ENCODE measurements at regions not wholly inside any gene's neighbourhood (a gene's known extent, or its start where the extent isn't known, plus 50 kb on each side); places are given as distances from the start of the nearest gene placed in this dataset.

DNA sequence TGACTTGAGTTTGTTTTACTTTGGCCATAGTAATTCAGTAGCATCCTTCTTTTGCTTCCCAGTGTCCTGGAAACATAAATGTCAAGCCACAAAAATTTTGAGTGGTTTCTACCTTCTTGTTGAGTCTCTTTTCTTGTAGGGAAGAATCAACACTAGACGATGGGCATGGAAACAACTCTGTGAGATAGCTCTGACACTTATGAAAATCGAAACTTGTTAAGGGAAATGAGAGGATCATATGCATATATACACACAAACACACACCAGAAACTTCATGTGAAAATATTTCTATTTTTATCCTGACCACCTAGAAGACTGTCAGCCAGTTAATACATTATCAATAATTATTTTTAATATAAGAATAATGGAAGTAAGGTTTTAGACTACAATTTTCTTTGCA is 1247.3 kb upstream of the FLRT2 start:
- no peak overlapping the region for H3K4me3 Mint-ChIP-seq
- H3K27ac Mint-ChIP-seq, result no peak overlapping the region
- H3K9me3 Mint-ChIP-seq, result no peaks in the 10 kb centered on the region

GRCh38 chr14:84288781-84289180 is 1241.2 kb upstream of the FLRT2 start:
- H3K27me3 Mint-ChIP-seq (ENCODE audit: low read depth), result no peaks in the 10 kb centered on the region
- H3K9me3 Mint-ChIP-seq, result no peaks in the 10 kb centered on the region
- H3K27ac Mint-ChIP-seq, result no peak overlapping the region
- no peak overlapping the region for H3K4me3 Mint-ChIP-seq
- no peak for TF ChIP-seq CTCF (IDR thresholded peaks at IDR 0.05; ENCODE audit: unreplicated experiment in 3 of 3)
- H3K4me1 Mint-ChIP-seq, result no peaks in the 10 kb centered on the region
- H3K36me3 Mint-ChIP-seq (ENCODE audit: low read depth), result no peaks in the 10 kb centered on the region

More for the DNA sequence above, 1247.3 kb upstream of the FLRT2 start:
- Mint-ChIP-seq H3K27me3 (ENCODE audit: low read depth) (peaks cover 7% of the 10 kb centered on the region), H3K36me3 (ENCODE audit: low read depth) (no peaks in the 10 kb centered on the region), H3K4me1 (no peaks in the 10 kb centered on the region)
- TF ChIP-seq CTCF (IDR thresholded peaks at IDR 0.05; ENCODE audit: unreplicated experiment in 3 of 3), result no peak

DNA sequence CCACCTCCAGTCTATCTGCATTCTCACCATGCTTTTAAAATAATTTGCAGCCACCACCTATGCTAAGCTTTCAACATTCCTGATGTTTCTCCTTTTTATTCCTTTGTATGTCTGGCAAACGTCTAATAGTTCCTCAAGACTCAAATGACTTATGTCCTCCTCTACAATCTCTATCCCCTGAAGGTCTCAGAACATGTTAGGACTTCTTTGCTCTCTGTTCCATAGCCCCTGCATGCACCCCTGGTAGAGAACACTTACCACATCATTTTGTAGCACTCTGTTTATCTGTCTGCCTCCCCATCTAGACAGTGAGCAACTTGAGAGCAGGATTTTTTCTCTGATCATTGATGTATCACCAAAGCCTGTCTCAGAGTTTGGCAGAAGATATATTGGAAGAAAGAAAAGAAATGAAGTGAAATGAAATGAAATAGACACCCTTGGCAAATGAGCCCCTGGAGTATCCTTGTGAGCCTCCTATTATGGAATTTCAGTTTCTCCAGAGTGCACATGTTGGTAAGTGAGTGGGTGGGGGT is 1231.2 kb upstream of the FLRT2 start:
- Mint-ChIP-seq H3K36me3 (ENCODE audit: low read depth) (no peaks in the 10 kb centered on the region), H3K27me3 (ENCODE audit: low read depth) (no peaks in the 10 kb centered on the region), H3K4me1 (peaks cover 12% of the 10 kb centered on the region), H3K27ac (peak overlapping the region in 1 of 3 experiments; percentile 9), H3K4me3 (no peak overlapping the region), H3K9me3 (peaks cover 3% of the 10 kb centered on the region)
- TF ChIP-seq CTCF (IDR thresholded peaks at IDR 0.05; ENCODE audit: unreplicated experiment in 3 of 3), result no peak

DNA sequence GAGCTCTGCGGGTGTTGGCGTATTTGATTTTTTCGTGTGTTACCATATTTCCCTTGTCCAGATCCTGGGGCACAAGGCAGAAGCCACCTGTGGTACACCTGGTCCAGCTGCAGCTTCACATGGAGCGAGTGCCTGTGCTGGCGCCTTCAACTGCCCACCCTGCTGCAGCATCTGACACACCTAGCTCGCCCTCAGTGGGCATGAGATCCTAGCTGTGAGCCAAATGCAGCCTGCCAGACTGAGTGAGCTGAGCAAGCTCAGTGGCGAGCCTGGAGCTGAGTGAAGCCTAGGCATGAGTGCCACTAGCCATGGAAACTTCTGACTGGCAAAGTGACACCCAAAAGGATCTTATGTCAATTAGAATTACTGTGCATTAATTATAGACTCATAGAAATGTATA is 1226.8 kb upstream of the FLRT2 start:
- Mint-ChIP-seq H3K9me3 (peaks cover 22% of the 10 kb centered on the region), H3K36me3 (ENCODE audit: low read depth) (peaks cover 4% of the 10 kb centered on the region), H3K27ac (no peak overlapping the region), H3K4me3 (no peak overlapping the region), H3K27me3 (ENCODE audit: low read depth) (no peaks in the 10 kb centered on the region), H3K4me1 (peaks cover 12% of the 10 kb centered on the region)
- no peak for TF ChIP-seq CTCF (IDR thresholded peaks at IDR 0.05; ENCODE audit: unreplicated experiment in 3 of 3)

DNA sequence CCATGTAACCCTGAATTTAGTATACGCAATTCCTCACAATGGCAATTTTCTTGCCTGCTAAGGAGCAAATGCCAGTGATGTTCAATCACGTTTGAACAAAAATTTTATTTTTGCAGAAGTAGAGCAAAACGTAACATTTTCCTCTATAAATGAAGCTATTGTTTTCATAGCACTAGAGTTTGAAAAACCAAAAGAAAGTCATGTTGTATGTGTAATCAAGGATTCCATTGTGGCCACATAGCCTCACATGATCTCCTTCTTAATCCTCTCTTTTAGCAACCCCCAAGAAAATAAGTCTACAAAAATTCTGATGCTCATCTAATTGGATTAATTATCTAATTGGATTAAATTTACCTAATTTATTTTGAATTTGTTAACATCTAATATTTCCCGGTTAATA is 1217.4 kb upstream of the FLRT2 start:
- Mint-ChIP-seq H3K9me3 (peaks cover 9% of the 10 kb centered on the region), H3K4me3 (no peak overlapping the region), H3K4me1 (no peaks in the 10 kb centered on the region), H3K36me3 (ENCODE audit: low read depth) (no peaks in the 10 kb centered on the region), H3K27me3 (ENCODE audit: low read depth) (no peaks in the 10 kb centered on the region), H3K27ac (no peak overlapping the region)
- TF ChIP-seq CTCF (IDR thresholded peaks at IDR 0.05; ENCODE audit: unreplicated experiment in 3 of 3), result no peak

- Mint-ChIP-seq H3K36me3 (ENCODE audit: low read depth) (no peaks in the 10 kb centered on the region), H3K4me3 (no peak overlapping the region), H3K27me3 (ENCODE audit: low read depth) (no peaks in the 10 kb centered on the region), H3K4me1 (peaks cover 6% of the 10 kb centered on the region), H3K27ac (no peak overlapping the region), H3K9me3 (peaks cover 5% of the 10 kb centered on the region)
- no peak for TF ChIP-seq CTCF (IDR thresholded peaks at IDR 0.05; ENCODE audit: unreplicated experiment in 3 of 3)
Measured at GRCh38 chr14:84323450-84323849, 1206.5 kb upstream of the FLRT2 start.
